ENCODE measurements at regions not wholly inside any gene's neighbourhood (a gene's known extent, or its start where the extent isn't known, plus 50 kb on each side); places are given as distances from the start of the nearest gene placed in this dataset.

DNA sequence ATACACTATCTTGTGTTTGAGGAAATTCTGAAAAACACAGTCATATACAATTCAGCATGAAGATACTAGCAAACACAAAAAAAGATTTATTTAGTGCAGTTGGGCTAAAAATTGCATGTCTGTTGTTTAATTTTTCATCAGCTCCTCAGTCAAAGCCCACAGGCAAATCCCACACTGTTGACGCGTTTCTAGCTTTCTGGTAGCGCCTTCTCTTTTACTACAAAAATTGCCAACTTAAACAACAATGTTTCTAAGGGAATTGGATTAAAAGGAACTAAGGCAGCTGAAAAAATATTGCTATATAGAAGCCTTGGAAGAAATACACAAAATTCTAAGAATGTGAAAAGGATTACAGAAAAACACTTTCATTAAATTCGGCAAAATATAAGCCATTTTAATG, 196.7 kb upstream of the P2RY1 start:
- POLR2A ChIA-PET: interaction anchor here (1.2 to 1.5 kb wide), 2 partner anchors 19 to 81 kb away, joined by 4 to 7 read pairs; no protein-coding TSS in a partner anchor
- no peaks in the 10 kb centered on the region for H3K36me3 Mint-ChIP-seq (ENCODE audit: insufficient read depth, unreplicated experiment)
- no peak overlapping the region for H3K4me3 Mint-ChIP-seq (ENCODE audit: unreplicated experiment)
- DNase-seq (ENCODE audit: unreplicated experiment): no peak
- H3K27me3 Mint-ChIP-seq (ENCODE audit: insufficient read depth, unreplicated experiment): no peaks in the 10 kb centered on the region
- intact Hi-C loops (cut with micrococcal nuclease): no loop called here
- CTCF ChIA-PET: no interaction called here
- H3K4me1 Mint-ChIP-seq (ENCODE audit: insufficient read depth, unreplicated experiment): peaks cover 12% of the 10 kb centered on the region
- TF ChIP-seq, protein P1, sequence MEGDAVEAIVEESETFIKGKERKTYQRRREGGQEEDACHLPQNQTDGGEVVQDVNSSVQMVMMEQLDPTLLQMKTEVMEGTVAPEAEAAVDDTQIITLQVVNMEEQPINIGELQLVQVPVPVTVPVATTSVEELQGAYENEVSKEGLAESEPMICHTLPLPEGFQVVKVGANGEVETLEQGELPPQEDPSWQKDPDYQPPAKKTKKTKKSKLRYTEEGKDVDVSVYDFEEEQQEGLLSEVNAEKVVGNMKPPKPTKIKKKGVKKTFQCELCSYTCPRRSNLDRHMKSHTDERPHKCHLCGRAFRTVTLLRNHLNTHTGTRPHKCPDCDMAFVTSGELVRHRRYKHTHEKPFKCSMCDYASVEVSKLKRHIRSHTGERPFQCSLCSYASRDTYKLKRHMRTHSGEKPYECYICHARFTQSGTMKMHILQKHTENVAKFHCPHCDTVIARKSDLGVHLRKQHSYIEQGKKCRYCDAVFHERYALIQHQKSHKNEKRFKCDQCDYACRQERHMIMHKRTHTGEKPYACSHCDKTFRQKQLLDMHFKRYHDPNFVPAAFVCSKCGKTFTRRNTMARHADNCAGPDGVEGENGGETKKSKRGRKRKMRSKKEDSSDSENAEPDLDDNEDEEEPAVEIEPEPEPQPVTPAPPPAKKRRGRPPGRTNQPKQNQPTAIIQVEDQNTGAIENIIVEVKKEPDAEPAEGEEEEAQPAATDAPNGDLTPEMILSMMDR (IDR thresholded peaks at IDR 0.05; ENCODE audit: unreplicated experiment): no peak
- BruUV-seq (replicated peaks): no TSS peak
- H3K27ac Mint-ChIP-seq (ENCODE audit: low read depth, unreplicated experiment): no peak overlapping the region
- no peaks in the 10 kb centered on the region for H3K9me3 Mint-ChIP-seq (ENCODE audit: unreplicated experiment)

DNA sequence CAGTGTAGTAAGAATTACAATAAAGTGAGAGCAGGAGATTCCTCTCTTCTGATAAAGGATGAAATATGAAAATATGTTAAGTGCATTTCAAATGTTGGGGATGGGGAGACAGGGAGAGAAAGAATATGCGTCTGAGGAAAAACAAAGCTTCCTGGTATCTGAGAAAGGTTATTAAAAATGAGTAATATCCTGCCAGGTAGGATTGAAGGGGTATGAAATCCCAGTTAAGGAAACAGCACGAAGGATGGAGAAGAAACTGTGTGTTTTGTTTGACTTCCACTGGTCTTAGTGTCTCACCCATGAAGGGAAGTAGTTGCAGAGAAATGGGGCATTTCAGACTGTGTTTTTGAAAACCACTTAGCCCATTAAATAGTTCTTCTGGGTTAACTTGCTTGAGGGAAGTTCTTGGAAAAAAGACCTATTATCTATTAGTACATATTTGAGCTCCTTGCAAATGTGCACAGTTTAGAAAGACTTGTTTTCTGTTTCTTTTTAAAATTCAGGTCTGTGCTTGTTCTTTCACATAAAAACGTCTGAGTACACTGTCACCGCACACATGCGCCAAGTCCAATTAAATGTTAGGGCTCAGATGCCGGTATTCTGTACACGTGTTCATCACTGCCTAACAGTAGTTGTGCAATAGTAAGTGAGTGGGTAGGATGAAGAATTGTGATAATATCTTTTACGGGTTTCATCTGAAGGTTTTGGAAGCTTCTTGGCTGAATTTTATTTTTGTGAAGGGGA, 196.1 kb upstream of the P2RY1 start:
- H3K27me3 Mint-ChIP-seq (ENCODE audit: insufficient read depth, unreplicated experiment): no peaks in the 10 kb centered on the region
- intact Hi-C loops (cut with micrococcal nuclease): no loop called here
- peaks cover 12% of the 10 kb centered on the region for H3K4me1 Mint-ChIP-seq (ENCODE audit: insufficient read depth, unreplicated experiment)
- BruUV-seq (replicated peaks): no TSS peak
- peak; percentile 63 for DNase-seq (ENCODE audit: unreplicated experiment)
- no peak overlapping the region for H3K27ac Mint-ChIP-seq (ENCODE audit: low read depth, unreplicated experiment)
- H3K36me3 Mint-ChIP-seq (ENCODE audit: insufficient read depth, unreplicated experiment): no peaks in the 10 kb centered on the region
- POLR2A ChIA-PET: interaction anchor here (0.5 to 1.5 kb wide), 5 partner anchors 12 to 196 kb away, joined by 3 to 7 read pairs (median 4); partner anchors contain the start of gene P2RY1
- no peaks in the 10 kb centered on the region for H3K9me3 Mint-ChIP-seq (ENCODE audit: unreplicated experiment)
- TF ChIP-seq, protein P1 (IDR thresholded peaks at IDR 0.05; ENCODE audit: unreplicated experiment): no peak
- H3K4me3 Mint-ChIP-seq (ENCODE audit: unreplicated experiment): peak overlapping the region; percentile 0
- CTCF ChIA-PET: interaction anchor here (0.6 kb wide), 1 partner anchor 1335 kb away, joined by 3 read pairs; no protein-coding TSS in a partner anchor

DNA sequence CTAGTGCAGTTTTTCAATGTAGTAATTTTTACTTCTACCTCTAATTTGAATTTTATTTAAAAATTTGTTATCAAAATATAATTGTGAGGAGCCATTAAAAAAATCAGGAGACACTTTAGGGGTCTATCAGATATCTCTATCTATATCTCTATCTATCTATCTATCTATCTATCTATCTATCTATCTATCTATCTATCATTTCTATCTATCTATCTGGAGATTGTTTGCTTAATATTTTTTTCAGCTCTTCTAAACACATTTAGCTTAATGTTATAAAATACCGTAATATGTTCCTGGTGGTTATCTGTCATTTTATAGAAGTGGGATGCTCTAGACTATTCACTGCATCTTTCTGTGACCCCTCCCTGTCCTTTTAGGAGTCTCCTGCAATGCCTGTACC, 193.7 kb upstream of the P2RY1 start:
- peaks cover 12% of the 10 kb centered on the region for H3K4me1 Mint-ChIP-seq (ENCODE audit: insufficient read depth, unreplicated experiment)
- intact Hi-C loops (cut with micrococcal nuclease): no loop called here
- CTCF ChIA-PET: no interaction called here
- no TSS peak for BruUV-seq (replicated peaks)
- no peaks in the 10 kb centered on the region for H3K36me3 Mint-ChIP-seq (ENCODE audit: insufficient read depth, unreplicated experiment)
- TF ChIP-seq, protein P1 (IDR thresholded peaks at IDR 0.05; ENCODE audit: unreplicated experiment): no peak
- no peak overlapping the region for H3K27ac Mint-ChIP-seq (ENCODE audit: low read depth, unreplicated experiment)
- H3K9me3 Mint-ChIP-seq (ENCODE audit: unreplicated experiment): no peaks in the 10 kb centered on the region
- POLR2A ChIA-PET: interaction anchor here (0.6 kb wide), 1 partner anchor 123 kb away, joined by 3 read pairs; no protein-coding TSS in a partner anchor
- DNase-seq (ENCODE audit: unreplicated experiment): no peak
- H3K4me3 Mint-ChIP-seq (ENCODE audit: unreplicated experiment): no peak overlapping the region
- H3K27me3 Mint-ChIP-seq (ENCODE audit: insufficient read depth, unreplicated experiment): no peaks in the 10 kb centered on the region

DNA sequence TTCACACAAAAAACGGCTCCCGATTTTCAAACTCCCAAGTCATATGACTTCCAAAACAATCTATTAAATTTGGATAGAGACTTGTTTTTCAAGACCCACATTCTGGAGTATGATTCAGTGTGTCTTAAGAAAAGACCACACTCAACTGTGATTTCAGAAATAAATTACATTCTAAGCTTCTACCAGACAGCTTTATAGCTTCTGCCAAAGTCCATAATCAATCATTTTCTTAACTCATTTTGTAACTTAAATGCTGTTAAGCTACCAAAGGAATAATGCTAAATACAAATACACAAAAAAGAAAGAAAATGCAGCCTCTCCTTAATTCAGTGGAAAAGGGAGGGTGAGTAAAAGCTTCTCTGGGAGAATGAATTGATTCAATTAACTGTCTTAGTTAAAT, 192.3 kb upstream of the P2RY1 start:
- intact Hi-C loops (cut with micrococcal nuclease): no loop called here
- Mint-ChIP-seq H3K27me3 (ENCODE audit: insufficient read depth, unreplicated experiment) (no peaks in the 10 kb centered on the region), H3K4me3 (ENCODE audit: unreplicated experiment) (no peak overlapping the region), H3K4me1 (ENCODE audit: insufficient read depth, unreplicated experiment) (peaks cover 12% of the 10 kb centered on the region), H3K36me3 (ENCODE audit: insufficient read depth, unreplicated experiment) (no peaks in the 10 kb centered on the region), H3K9me3 (ENCODE audit: unreplicated experiment) (no peaks in the 10 kb centered on the region), H3K27ac (ENCODE audit: low read depth, unreplicated experiment) (no peak overlapping the region)
- TF ChIP-seq, protein P1 (IDR thresholded peaks at IDR 0.05; ENCODE audit: unreplicated experiment): no peak
- POLR2A ChIA-PET: interaction anchor here (0.6 kb wide), 1 partner anchor 1506 kb away, joined by 3 read pairs; no protein-coding TSS in a partner anchor
- CTCF ChIA-PET: interaction anchor here (0.6 to 0.7 kb wide), 2 partner anchors 220 to 324 kb away, joined by 3 read pairs; no protein-coding TSS in a partner anchor
- no peak for DNase-seq (ENCODE audit: unreplicated experiment)
- no TSS peak for BruUV-seq (replicated peaks)
